ENCODE measurements at regions not wholly inside any gene's neighbourhood (a gene's known extent, or its start where the extent isn't known, plus 50 kb on each side); places are given as distances from the start of the nearest gene placed in this dataset.

DNA sequence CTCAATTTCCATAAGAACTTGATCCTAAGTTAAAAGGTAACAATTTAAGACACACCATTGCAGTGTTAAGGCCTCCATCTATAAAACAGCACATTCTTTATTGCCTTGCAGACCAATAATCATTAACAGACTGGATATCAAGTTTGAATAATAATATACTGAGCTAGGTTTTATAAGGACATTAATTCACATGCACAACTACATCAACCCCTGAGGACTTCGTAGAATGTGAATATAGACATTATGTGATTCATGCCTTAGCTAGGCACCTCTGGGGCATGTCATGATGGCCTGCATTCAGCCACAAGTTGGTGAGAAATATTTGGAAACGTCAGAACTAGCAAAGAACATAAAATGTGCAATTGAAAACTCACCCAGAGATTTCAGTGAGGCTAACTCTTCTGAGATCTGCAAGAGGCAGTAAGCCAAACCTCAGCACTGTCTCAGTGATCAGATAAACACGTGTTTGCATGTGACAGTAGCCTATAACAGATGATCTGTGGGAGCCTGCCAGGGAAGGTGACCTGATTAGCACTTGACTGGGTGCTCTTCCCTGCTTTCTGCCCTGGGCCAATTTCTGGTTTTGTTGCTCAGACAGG, 492.2 kb downstream of the FLRT2 start:
- FAIRE-seq = no peak

DNA sequence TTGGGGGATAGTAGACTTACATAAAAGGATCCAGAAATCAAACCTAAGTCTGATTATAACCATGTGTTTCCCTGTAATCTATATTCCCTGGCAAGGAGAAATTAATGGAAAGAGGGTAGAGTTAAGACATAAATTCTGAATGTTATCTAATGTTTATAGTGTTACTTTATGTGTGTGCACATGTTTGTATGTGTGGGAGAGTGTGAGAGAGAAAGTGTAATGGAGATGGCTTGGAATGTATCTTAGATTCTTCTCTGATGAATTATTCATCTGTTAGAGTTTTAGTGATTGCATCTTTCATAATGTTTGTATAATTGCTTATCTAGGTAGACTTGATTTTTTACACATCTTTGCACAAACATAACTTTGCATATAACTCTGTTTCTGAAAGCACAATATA, 490.9 kb downstream of the FLRT2 start:
- FAIRE-seq = no peak

GRCh38 chr14:86015941-86016340, 486.0 kb downstream of the FLRT2 start:
- FAIRE-seq = no peak

GRCh38 chr14:86015511-86015910, 485.6 kb downstream of the FLRT2 start:
- no peak for FAIRE-seq

DNA sequence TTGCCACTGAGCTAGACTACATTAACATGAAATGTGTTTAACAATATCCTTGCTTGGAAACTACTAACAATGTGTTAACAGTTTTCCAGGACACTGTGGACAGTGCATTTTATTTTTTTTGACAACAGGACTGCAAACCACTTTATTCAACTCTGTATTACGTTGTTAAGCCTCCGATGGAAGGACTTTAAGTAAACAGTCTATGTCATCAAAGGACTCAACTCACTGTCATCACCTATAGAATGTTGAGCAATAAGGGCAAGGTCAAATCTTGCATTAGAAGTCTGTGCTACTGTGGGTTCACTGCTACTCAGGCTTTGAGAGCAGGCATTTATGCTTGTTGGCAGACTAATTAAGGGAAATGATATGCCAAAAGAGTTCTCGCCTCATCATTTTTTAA, 483.7 kb downstream of the FLRT2 start:
- no peak for FAIRE-seq

- no peak for FAIRE-seq
These were observed 482.5 kb downstream of the FLRT2 start for GRCh38 chr14:86012461-86012860.

DNA sequence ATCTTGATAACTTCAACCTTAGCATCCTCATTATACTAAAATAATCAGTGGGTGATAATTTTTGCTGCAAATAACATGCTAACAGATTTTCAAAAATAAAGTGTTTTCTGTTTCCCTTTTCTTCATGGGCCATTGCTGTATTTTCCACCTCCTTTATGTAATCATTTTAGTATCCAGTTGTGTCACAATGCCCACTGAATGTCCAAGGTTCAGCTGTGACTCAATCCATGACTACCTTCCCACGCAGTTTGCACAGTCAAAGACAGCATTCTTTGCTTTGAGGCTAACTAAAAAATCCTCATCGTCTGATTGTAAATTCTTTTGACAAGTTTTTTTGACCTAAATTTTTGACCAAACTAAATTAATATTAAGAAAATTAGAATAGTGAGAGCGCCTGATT, 474.1 kb downstream of the FLRT2 start:
- FAIRE-seq = no peak

GRCh38 chr14:85996551-85996950, 466.6 kb downstream of the FLRT2 start:
- no peak for FAIRE-seq

DNA sequence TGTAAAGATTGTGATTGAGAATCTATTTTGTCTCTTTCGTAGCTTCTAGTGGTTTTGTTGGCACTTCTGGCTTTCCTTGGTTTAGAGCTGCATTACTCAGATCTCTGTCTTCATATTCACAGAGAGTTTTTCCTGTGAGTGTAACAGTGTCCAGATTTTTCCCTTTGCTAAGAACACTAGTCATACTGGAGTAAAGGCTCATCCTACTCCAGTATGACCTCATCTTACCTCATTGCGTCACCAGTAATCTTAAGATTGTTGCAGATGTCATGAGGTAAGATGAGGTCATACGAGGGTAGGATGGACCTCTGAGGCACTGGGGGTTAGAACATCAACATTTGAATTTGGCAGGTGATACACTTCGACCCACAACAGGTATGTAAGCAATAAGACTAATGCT, 461.2 kb downstream of the FLRT2 start:
- no peak for FAIRE-seq

DNA sequence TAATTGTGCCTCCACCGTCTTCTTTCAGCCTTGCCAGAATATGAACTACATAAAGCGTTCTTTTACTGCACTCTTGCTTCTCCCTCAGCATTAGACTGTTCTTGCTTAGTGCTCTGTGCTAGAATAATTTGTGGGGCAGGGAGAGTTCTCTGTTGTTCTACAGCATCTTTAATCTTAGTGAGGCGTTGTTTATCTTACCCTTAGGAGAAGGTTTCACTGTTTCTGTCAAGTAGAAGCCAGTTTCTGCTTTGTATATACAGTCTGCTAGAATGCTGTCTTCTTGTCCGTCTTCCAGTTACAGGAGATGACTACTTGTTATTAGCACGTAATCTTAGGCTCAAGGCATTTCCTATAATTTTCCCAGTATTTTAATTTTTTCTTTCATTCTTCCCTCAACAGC, 458.0 kb downstream of the FLRT2 start:
- FAIRE-seq = no peak

DNA sequence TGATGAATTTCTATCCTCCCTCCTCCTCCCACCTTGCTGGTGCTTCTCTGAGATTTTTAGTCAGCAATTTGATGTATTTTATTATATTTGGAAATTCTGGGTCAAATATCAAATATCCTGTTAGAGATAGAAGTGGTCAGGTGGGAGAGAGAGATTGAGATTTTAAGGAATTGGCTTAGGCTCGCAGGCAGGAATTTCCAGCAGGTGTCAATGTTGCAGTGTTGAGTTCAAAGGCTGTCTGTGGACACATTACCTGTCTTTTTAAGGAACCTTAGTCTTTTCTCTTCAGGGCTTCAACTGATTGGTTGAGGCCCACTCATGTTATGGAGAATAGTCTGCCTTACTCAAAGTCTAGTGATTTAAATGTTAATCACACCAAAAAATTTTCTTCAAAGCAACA, 457.3 kb downstream of the FLRT2 start:
- no peak for FAIRE-seq

DNA sequence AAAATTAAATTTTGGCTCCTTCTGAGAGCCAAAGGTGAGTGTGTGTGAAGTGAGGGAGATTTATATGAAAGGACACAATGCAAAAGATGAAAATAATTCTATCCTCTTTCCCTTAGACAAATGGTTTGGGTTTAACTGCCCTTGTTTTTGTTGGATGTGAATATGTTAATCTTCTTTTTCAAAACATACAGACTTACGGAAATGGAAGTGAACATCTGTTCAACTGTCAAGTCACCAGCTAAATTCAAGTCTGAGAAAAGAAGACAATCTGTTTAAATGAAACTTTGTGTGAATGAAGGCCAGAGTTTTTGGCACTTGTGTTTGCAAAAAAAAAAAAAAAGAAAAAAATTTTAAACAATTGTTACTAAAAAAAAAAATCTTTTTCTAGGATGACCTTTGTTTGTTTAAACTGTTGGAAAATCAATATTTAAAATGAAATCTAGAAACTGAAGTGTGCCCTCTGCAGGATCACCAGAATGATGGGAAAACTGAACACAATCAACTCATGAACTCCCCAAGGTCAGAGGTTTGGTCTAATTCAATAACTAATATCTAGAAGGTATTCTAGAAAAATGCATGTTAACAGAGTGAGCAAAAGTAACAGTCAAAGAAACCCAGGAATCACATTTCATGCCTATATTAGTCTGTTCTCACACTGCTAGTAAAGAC, 448.8 kb downstream of the FLRT2 start:
- no peak for FAIRE-seq

DNA sequence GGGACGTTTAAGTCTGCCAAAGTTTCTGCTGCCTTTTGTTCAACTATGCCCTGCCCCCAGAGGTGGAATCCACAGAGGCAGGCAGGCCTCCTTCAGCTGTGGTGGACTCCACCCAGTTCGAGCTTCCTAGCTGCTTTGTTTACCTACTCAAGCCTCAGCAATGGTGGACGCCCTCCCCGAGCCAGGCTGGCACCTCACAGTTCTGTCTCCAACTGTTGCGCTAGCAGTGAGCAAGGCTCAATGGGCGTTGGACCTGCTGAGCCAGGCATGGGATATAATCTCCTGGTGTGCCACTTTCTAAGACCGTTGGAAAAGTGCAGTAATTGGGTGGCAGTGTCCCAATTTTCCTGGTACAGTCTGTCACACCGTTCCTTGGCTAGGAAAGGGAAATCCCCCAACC, 444.7 kb downstream of the FLRT2 start:
- no peak for FAIRE-seq

DNA sequence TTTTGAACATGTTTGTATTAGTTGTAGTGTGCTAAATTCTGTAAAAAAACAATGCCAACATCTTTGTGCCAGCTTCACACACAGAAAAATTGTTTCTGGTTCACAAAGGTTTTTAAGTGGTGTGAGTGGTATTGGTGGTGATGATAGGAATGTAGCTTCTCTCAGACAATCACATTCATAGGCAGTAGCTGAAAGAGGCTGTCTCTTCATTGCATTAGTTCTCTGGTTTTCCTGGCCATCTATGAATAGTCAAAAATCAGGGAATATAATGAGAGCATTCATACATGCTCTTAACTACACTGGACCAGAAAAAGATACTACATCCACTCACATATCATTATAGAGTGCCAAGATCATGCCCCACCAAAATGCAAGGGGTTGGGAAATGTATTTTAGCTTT, 433.5 kb downstream of the FLRT2 start:
- no peak for FAIRE-seq

- FAIRE-seq = no peak
These were observed 430.8 kb downstream of the FLRT2 start for GRCh38 chr14:85960756-85961155.

DNA sequence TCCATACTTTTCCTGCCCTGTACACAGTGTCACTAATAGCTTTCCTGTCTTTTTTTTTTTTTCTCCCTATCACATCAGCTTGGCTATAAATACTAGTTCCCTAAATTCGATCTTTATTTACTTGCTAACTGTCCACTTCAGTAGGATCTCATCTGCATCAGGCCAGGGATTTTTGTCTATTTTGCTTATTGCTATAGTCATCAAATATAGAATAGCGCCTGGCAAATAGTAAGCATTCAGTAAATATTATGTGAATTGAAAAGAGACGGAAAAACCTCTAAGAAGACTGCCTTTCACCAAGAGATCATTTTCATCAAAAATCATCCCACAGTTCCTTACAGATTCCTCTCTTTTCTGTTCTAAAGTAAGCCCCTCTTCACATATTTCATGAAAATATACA, 429.1 kb downstream of the FLRT2 start:
- FAIRE-seq = no peak

DNA sequence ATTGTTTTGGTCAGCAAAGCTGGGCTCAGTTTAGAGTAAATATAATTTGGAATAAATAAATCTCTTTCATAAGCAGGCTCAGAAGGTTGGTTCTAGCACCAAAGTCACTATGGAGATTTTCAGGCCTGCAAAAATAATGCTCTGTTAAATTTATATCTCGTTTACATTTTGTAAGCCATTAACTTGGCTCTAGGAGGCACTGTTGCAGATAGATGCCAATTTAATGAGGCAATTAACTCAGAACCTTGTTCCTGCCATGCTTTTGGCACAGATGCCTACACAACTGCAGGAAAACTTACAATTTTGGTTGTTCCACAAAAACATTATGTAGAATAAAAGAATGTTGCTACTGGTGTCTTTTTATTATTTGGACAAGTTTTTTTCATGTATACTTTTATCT, 428.1 kb downstream of the FLRT2 start:
- FAIRE-seq = no peak

DNA sequence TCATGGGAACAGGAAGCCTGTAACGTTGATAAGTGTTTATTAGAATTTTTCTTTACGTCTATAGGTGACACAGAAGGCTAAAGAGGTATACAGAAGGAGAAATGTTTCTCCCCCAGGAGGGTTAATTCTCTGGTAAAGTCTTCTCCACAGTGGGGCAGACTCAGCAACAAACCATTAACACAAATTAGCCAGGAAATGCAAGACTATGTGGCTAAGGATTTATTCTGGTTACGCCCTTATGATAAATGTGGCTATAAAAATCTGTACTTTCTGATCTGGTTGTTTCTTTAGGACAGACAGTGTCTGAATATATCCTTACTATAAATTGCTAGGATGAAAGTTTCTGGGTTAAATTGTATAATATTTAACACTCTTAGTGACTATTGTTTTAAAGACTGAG, 423.3 kb downstream of the FLRT2 start:
- no peak for FAIRE-seq

DNA sequence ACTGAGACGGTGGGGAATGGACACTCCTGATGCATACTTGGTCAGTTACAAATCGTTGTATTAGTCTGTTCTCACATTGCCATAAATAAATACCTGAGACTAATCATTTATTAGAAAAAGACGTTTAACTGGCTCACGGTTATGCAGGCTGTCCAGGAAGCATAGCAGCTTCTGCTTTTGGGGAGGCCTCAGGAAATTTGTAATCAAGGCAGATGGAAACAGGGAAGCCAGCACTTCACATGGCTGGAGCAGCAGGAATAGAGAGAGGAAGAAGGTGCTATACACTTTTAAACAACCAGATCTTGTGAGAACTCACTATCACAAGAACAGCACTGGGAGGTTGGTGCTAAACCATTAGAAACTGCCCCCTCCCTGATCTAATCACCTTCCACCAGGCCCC, 418.2 kb downstream of the FLRT2 start:
- no peak for FAIRE-seq

- FAIRE-seq = no peak
These were observed 417.7 kb downstream of the FLRT2 start for GRCh38 chr14:85947461-85948139.

- FAIRE-seq = no peak
These were observed 413.2 kb downstream of the FLRT2 start for GRCh38 chr14:85943192-85943591.

DNA sequence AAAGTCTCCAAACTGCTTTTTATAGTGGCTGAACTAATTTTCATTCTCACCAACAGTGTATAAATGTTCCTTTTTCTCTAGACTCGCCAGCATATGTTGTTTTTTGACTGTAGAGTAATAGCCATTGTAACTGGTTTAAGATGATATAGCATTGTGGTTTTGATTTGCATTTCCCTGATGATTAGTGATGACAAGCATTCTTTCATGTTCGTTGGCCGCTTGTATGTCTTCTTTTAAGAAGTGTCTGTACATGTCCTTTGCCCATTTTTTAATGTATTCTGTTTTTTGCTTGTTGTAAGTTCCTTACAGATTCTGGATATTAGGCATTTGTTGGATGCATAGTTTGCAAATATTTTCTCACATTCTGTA, 404.9 kb downstream of the FLRT2 start:
- FAIRE-seq = no peak

DNA sequence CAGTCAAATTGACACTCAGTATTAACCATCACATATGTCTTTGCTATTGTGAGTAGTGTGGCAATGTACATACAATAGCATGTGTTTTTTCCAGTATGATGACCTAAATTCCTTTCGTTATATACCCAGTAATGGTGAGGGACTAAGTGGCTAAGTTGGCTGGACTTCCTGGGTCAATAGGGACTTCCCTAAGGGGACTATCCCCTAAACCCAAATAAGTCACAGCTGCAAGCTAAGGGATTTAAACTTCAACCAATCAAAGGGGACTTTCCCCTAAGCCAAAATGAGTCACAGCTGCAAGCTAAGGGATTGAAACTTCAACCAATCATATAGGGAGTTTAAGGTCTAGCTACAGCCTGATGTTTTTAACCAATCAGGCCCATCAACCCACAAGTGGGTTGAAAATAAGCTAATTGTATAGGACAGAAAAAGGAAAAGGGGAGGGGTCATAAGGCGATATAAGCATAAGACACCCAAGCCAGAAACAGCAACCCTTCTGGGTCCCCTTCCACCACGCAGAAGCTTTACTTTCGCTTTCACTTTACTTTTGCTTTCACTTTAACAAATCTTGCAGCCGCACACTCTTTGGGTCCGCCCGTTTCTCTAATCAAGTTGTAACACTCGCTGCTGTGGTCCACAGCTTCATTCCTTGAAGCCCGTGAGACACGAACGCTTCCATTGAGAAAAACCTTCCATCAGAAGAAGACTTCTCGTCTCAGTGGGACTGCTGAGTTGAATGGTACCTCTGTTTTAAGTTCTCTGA, 404.4 kb downstream of the FLRT2 start:
- FAIRE-seq = no peak

DNA sequence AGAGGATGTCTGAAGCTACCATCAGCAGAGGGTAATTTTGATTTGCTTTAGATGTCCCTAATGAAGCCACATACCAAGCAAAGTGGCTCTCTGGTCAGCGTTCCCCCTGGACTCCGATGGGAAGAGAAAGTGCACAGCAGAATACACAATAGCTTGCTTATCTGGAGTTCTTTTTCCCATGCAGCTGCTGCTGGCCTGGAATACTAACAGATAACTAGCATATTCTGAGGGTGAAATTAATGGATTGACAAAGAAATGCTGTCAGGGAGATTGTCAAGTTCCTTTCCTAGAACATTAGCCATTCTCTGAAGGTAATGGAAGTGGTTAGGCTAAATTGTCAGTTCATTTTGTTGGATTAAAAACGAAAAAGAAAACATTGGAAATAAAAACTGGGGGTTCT, 391.3 kb downstream of the FLRT2 start:
- no peak for FAIRE-seq
